Fibroblast of the aortic adventitia (primary cell): ENCODE measurements at regions not wholly inside any gene's neighbourhood (a gene's known extent, or its start where the extent isn't known, plus 50 kb on each side); places are given as distances from the start of the nearest gene placed in this dataset.

Source experiments
- DNase-seq: peaks from one replicate; pipeline ENCODE4 v3.0.0-alpha.2; 2010; ENCODE audit warnings: low read depth
- H3K4me3 ChIP-seq: 2 replicates; pipeline ENCODE4 v1.5.1; 2011; ENCODE audit warnings: low read depth, mild to moderate bottlenecking, control low read depth, low read length, moderate library complexity
- TF ChIP-seq, protein P1 (sequence below): IDR thresholded peaks from 2 replicates; pipeline ENCODE4 v1.5.1; 2011; ENCODE audit warnings: mild to moderate bottlenecking, low read length, control low read depth, inconsistent platforms; ENCODE audit not compliant: insufficient read depth

DNA sequence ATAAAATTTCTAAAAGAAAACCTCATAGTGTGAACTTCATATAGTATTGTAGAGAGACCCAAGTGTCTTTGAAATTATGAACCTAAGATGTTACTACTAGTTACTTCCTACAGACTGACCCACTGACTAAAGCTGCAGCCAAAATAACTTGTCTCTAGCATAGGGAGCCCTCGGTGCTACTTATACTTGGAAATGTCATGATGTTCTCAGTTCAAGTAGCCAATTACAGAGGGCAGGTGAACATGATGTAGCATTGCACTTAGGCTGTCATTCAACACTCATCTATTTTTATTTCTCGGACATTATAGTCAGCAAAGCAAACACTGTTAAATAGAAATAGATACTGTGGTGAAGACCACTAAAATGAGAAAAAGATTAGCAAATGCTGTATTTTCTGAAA, 165.6 kb downstream of the AREG start:
- DNase-seq: no peak
- no peak overlapping the region for H3K4me3 ChIP-seq
- TF ChIP-seq, protein P1, sequence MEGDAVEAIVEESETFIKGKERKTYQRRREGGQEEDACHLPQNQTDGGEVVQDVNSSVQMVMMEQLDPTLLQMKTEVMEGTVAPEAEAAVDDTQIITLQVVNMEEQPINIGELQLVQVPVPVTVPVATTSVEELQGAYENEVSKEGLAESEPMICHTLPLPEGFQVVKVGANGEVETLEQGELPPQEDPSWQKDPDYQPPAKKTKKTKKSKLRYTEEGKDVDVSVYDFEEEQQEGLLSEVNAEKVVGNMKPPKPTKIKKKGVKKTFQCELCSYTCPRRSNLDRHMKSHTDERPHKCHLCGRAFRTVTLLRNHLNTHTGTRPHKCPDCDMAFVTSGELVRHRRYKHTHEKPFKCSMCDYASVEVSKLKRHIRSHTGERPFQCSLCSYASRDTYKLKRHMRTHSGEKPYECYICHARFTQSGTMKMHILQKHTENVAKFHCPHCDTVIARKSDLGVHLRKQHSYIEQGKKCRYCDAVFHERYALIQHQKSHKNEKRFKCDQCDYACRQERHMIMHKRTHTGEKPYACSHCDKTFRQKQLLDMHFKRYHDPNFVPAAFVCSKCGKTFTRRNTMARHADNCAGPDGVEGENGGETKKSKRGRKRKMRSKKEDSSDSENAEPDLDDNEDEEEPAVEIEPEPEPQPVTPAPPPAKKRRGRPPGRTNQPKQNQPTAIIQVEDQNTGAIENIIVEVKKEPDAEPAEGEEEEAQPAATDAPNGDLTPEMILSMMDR: no peak

DNA sequence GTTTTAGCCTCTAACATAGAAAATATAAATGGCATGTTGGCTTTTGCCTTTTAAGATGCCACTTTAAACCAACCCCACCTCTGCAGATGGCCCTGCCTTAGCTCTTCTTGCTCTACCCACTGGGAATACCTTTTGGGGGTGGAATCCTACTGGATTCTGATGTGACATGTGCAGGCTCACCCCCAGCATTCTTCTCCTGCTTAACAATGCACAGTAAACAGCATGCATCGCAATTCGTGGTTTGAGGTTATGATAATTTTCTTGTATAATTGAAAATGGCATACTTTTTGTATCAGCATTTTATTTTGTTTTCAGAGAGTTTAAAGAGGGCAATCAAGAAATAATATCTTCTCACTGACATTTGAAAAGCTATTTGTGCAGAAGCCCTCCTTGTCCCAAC, 167.9 kb downstream of the AREG start:
- no peak overlapping the region for H3K4me3 ChIP-seq
- DNase-seq: no peak
- TF ChIP-seq, protein P1: no peak

DNA sequence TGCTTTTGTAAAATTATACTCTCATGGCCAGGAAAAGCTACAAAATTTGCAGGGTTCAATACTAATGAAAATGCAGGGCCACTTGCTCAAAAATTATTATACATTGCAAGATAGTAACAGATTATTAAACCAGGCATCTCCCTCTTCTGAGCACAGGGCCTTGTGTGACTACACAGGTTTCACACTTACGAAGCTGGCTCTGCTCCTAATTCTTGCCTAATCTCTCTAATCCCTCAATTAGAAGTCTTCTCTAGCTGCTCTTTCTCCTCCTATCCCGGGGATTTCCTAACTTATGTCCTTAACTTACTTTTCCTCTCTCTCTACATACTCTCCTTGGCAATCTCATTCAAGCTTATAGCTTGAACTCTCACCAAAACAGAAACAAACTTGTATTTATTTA, 168.3 kb downstream of the AREG start:
- TF ChIP-seq, protein P1: no peak
- no peak overlapping the region for H3K4me3 ChIP-seq
- no peak for DNase-seq

DNA sequence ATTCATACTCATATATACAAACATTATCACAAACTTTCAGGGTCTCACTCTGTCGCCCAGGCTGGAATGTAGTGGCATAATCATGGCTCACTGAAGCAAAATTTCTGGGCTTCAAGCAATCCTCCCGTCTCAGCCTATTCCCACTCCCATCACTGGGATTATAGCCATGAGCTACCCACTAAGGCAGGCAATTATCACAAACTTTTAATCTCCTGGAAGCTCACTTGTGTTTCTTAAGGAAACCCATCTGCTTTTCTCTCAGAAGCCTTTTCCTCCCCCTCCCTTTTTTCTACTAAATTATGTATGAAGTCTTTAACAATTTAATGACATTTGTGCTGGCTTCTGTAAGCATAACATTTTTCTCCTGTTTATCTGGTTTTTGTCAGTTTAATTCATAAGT, 170.5 kb downstream of the AREG start:
- no peak for DNase-seq
- no peak overlapping the region for H3K4me3 ChIP-seq
- TF ChIP-seq, protein P1: no peak

DNA sequence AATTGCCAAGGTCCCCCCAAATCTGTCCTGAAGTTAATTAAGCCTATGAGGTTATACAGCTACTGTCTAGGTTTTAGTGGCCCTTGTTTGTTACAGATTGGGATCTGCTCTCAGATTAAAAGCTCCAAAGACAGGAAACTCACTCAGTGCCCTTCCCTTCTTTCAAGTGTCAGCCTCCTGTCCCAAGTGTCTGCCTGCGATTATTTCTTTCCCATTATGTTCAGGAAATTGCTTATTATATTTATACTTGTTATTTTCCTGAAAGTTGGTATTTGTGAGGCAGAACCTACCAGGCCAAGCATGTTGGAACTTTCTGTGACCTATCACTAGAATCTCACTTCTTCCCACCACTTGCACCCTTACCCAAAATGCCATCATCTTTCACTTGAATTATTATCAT, 173.2 kb downstream of the AREG start:
- TF ChIP-seq, protein P1: no peak
- no peak overlapping the region for H3K4me3 ChIP-seq
- no peak for DNase-seq

DNA sequence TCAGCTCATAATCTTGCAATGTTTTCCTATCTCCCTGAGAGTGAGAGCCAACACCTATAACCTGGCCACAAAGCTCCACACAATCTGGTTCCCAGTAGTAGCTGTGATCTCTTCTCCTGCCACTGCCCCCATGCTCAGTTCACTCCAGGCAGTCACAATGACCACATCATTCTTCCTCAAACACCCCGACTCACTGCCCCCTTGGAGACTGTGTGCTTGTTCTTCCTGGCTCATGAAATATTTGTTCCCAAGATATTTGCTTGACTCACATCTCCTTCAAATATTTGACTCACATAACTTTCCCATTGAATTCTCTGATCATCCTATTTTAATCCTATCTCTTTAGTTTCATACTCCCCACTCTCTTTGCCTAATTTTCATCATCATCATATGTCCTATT, 173.7 kb downstream of the AREG start:
- no peak for DNase-seq
- TF ChIP-seq, protein P1: no peak
- no peak overlapping the region for H3K4me3 ChIP-seq

DNA sequence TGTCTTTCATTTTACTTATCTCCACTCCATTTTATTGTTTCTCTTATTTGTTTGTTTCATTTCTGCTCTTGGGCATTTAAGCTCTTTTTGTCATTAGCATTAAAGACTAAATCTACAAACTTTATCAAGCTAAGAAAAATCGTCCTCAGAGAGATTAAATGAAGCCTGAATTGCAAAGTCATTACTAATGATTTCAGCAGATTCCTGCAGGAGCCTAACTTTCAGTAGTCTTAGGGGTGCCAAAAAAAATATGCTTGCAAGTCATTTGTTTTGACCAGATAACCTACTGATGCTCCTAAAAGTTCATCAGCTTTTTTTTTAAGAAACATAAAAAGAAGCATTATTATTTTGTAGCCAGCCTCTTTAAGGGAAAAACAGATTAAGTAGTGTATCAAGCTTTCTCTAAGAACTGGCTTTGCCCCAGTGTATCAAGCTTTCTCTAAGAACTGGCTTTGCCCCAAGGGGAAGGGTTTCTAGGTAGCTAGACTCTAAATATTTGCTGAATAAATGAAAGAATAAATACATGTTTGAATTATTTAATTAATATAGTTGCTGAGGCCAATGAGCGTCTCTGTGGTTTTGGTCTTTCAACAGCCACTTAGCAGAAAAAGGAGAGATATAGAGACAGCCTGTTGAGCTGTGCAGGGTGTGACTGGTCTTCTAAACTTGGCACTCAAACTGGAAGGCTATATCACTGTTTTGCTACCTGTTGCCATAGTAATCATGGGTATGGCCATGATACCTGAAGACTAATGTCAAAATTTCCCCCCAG, 174.2 kb downstream of the BTC start:
- H3K4me3 ChIP-seq: no peak overlapping the region
- DNase-seq: peak; percentile 34
- TF ChIP-seq, protein P1: no peak
